AG04450 (cell line): ENCODE measurements at regions not wholly inside any gene's neighbourhood (a gene's known extent, or its start where the extent isn't known, plus 50 kb on each side); places are given as distances from the start of the nearest gene placed in this dataset.
"Not testable (repeated sequence)": the region's sequence is repeated elsewhere in the genome, so short reads cannot be mapped to it uniquely, and the experiment has no call there.

Source experiments
- CTCF ChIA-PET: fragments of 300-600, 350-600 bp; formaldehyde crosslinking; extraction: SDS; loops from one replicate; lab custom pipeline; 2022; ENCODE audit warnings: antibody characterized with exemption, inconsistent platforms; lab: Charles Lee
- POLR2A ChIA-PET: fragments of 350-600 bp; formaldehyde crosslinking; extraction: SDS; loops from one replicate; lab custom pipeline; 2021; ENCODE audit warnings: antibody characterized with exemption, inconsistent platforms; lab: Yijun Ruan, JAX
- DNase-seq: peaks from one replicate; pipeline ENCODE4 v3.0.0-alpha.2; 2011; ENCODE audit warnings: low read depth, low spot score
- H3K27ac ChIP-seq: one replicate; pipeline ENCODE4 v1.5.1; 2012; ENCODE audit warnings: low read depth, low read length, control low read depth
- H3K27me3 ChIP-seq: one replicate; pipeline ENCODE4 v1.6.0; 2012; ENCODE audit warnings: low read length; ENCODE audit not compliant: control insufficient read depth, insufficient read depth
- H3K4me3 ChIP-seq: 2 replicates; pipeline ENCODE4 v1.5.1; 2011; ENCODE audit warnings: mild to moderate bottlenecking, low read depth, low read length, control low read depth
- H3K9me3 ChIP-seq: 2 replicates; pipeline ENCODE4 v1.5.1; 2012; ENCODE audit warnings: low read length; ENCODE audit not compliant: control insufficient read depth, insufficient read depth
- TF ChIP-seq, protein P1 (sequence below): IDR thresholded peaks from 2 replicates; pipeline ENCODE4 v1.5.1; 2011; ENCODE audit warnings: low read depth, low read length, control low read depth, inconsistent platforms

DNA sequence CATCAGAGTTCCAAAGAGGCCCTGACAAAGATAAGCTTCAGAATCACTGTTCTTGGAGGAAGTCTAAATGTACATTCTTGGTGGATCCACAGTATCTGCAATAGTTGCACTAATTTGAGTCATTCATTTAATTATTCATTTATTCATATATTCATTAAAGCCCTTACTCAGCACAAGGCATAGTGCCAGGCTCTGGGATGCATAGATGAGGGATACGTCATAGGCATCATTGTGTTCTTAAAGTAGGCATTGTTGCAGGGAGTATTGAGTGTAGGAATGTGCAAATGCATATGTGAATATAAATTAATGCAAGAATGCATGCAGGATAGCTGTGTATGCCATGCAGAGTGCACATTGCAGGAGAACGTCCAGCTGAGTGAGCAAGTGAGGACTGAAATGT lies 100.7 kb downstream of the DRD1 start:
- TF ChIP-seq, protein P1, sequence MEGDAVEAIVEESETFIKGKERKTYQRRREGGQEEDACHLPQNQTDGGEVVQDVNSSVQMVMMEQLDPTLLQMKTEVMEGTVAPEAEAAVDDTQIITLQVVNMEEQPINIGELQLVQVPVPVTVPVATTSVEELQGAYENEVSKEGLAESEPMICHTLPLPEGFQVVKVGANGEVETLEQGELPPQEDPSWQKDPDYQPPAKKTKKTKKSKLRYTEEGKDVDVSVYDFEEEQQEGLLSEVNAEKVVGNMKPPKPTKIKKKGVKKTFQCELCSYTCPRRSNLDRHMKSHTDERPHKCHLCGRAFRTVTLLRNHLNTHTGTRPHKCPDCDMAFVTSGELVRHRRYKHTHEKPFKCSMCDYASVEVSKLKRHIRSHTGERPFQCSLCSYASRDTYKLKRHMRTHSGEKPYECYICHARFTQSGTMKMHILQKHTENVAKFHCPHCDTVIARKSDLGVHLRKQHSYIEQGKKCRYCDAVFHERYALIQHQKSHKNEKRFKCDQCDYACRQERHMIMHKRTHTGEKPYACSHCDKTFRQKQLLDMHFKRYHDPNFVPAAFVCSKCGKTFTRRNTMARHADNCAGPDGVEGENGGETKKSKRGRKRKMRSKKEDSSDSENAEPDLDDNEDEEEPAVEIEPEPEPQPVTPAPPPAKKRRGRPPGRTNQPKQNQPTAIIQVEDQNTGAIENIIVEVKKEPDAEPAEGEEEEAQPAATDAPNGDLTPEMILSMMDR, result no peak
- H3K4me3 ChIP-seq, result no peak overlapping the region
- POLR2A ChIA-PET, result no interaction called here
- CTCF ChIA-PET, result no interaction called here
- no peaks in the 10 kb centered on the region for H3K9me3 ChIP-seq
- H3K27me3 ChIP-seq, result no peaks in the 10 kb centered on the region
- no peak overlapping the region for H3K27ac ChIP-seq
- no peak for DNase-seq

DNA sequence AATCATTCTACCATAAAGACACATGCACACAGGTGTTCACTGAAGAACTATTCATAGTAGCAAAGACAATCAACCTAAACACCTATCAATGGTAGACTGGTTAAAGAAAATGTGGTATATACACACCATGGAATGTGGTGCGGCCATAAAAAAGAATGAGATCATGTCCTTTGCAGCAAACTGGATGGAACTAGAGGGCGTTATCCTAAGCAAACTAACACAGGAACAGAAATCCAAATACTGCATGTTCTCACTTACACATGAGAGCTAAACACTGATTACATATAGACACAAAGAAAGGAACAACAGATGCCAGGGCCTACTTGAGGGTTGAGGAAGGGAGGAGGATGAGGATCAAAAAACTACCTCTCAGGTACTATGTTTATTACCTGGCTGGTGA lies 103.8 kb downstream of the DRD1 start:
- no peak overlapping the region for H3K27ac ChIP-seq
- H3K9me3 ChIP-seq, result no peaks in the 10 kb centered on the region; the same call in 1 of the 2 replicates
- ChIA-PET POLR2A (no interaction called here), CTCF (no interaction called here)
- TF ChIP-seq, protein P1, result no peak
- H3K4me3 ChIP-seq, result no peak overlapping the region
- no peaks in the 10 kb centered on the region for H3K27me3 ChIP-seq
- DNase-seq, result no peak

DNA sequence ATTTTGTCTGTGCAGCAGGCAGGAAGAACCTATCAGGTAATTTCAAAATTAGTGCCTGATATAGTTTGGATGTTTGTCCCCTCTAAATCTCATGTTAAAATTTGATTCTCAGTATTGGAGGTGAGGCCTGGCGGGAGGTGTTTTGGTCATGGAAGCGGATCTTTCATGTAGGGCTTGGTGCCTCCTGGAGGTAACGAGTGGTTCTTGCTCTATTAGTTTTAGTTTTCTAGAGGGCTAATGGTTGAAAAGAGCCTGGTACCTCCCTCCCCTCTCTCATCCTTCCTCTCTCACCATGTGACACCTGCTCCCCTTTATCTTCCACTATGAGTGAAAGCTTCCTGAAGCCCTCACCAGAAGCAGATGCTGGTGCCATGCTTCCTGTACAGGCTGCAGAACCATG lies 106.3 kb downstream of the DRD1 start:
- no peak for DNase-seq
- H3K27ac ChIP-seq, result no peak overlapping the region
- TF ChIP-seq, protein P1, result no peak
- ChIA-PET CTCF (no interaction called here), POLR2A (no interaction called here)
- H3K27me3 ChIP-seq, result no peaks in the 10 kb centered on the region
- no peaks in the 10 kb centered on the region; the same call in 1 of the 2 replicates for H3K9me3 ChIP-seq
- no peak overlapping the region for H3K4me3 ChIP-seq

DNA sequence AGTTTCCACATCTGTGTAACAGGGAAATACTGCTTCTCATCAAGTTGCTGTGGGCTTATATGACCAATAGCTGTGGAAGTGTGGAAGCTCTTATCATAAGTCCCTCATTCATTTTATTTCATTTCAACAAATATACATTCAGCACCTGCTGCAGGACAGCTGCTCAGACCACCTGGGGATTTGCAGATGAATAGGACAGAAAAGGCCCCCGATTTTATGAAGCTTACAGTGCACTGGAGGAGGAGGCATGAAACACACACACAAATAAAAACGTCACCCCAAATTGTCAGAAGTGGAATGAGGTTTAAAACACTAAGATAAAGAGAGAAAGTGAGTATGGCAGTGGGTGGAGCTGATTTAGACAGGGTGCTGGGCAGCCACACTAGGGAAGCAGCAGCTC lies 107.2 kb downstream of the DRD1 start:
- POLR2A ChIA-PET, result no interaction called here

DNA sequence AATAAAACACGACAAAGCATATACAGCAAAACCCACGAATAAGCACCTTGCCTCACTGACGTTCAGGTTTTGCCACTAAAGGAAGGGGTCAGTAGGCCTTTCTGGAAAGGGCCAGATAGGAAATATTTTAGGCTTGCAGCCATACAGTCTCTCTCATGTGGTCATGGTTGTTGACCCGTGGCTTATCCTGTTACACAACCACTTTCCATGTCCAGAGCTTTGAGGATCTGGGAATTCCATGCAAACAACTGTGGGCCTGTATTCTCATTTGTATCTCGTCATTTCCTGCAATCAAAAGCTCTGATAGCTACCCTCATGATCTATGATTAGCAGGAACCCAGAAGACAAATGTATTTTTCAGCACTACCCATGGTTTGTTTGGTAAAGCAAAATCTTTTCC lies 108.3 kb downstream of the DRD1 start:
- TF ChIP-seq, protein P1, result no peak
- no peak for DNase-seq
- Histone ChIP-seq H3K27ac (no peak overlapping the region), H3K9me3 (no peaks in the 10 kb centered on the region; the same call in 1 of the 2 replicates), H3K27me3 (no peaks in the 10 kb centered on the region), H3K4me3 (no peak overlapping the region)
- ChIA-PET POLR2A (no interaction called here), CTCF (no interaction called here)

More for the DNA sequence above, 107.2 kb downstream of the DRD1 start:
- DNase-seq, result no peak
- no peak overlapping the region for H3K27ac ChIP-seq
- H3K9me3 ChIP-seq, result no peaks in the 10 kb centered on the region; the same call in 1 of the 2 replicates
- no peaks in the 10 kb centered on the region for H3K27me3 ChIP-seq
- H3K4me3 ChIP-seq, result no peak overlapping the region
- CTCF ChIA-PET, result no interaction called here
- TF ChIP-seq, protein P1, result no peak

DNA sequence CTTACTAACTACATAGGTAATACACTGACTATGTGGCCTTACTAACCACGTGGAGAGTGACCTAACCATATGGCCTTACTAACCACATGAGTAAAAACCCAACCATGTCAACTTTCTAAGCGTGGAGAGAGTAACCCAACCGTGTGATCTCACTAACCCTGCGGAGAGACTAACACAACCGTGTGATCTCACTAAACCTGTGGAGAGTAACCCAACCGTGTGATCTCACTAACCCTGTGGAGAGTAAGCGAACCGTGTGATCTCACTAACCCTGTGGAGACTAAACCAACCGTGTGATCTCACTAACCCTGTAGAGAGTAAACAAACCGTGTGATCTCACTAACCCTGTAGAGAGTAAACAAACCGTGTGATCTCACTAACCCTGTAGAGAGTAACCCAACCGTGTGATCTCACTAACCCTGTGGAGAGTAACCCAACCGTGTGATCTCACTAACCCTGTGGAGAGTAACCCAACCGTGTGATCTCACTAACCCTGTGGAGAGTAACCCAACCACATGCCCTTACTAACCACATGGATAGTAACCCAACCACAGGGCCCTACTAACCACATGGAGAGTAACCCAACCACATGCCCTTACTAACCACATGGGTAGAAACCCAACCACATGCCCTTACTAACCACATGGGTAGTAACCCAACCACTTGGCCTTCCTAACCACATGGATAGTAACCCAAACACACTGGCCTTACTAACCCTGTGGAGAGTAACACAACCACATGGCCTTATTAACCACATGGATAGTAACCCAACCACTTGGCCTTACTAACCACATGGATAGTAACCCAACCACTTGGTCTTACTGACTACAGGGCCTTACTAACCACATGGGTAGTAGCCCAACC lies 112.6 kb downstream of the DRD1 start:
- POLR2A ChIA-PET, H3K4me3 ChIP-seq, H3K27ac ChIP-seq, CTCF ChIA-PET, H3K27me3 ChIP-seq, H3K9me3 ChIP-seq, DNase-seq: not testable (repeated sequence)
